ENCODE measurements at regions not wholly inside any gene's neighbourhood (a gene's known extent, or its start where the extent isn't known, plus 50 kb on each side); places are given as distances from the start of the nearest gene placed in this dataset.

DNA sequence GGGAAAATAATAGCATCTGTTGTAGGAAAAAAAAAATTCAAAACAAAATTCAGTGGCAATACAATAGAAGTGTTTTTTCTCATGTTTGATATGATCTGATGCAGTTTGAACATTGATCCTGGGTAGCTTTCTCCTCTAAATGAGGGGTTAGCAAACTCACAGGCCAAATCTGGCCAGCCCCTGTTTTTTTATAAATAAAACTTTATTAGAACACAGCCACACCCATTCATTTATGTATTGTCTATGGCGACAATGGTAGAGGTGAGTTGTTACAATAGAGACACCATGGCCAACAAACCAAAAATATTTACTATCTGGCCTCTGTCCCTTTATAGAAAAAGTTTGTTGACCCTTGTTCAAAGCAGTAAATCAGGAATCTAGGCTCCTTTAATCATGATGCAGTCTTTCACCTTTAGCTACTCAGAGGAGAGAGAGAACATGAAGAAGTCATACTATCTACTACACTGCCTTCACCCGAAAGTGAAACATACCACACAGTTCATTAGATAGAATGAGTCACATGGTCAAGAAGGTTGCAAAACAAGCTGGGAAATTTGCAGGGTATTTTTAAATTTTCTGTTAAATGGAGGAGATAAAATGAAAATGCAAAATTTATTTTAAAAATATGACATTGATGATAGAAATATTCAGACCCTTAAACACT, 186.6 kb upstream of the MAOA start:
- TF ChIP-seq, protein P1, sequence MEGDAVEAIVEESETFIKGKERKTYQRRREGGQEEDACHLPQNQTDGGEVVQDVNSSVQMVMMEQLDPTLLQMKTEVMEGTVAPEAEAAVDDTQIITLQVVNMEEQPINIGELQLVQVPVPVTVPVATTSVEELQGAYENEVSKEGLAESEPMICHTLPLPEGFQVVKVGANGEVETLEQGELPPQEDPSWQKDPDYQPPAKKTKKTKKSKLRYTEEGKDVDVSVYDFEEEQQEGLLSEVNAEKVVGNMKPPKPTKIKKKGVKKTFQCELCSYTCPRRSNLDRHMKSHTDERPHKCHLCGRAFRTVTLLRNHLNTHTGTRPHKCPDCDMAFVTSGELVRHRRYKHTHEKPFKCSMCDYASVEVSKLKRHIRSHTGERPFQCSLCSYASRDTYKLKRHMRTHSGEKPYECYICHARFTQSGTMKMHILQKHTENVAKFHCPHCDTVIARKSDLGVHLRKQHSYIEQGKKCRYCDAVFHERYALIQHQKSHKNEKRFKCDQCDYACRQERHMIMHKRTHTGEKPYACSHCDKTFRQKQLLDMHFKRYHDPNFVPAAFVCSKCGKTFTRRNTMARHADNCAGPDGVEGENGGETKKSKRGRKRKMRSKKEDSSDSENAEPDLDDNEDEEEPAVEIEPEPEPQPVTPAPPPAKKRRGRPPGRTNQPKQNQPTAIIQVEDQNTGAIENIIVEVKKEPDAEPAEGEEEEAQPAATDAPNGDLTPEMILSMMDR (conservative IDR thresholded peaks at IDR 0.05; ENCODE audit: low read depth in 2 of 2), result no peak
- no peak for TF ChIP-seq EZH2phosphoT487 (IDR thresholded peaks at IDR 0.05; ENCODE audit: unreplicated experiment)
- TF ChIP-seq STAT1 (IDR thresholded peaks at IDR 0.05; ENCODE audit: unreplicated experiment), result no peak
- no peak for TF ChIP-seq JUNB (IDR thresholded peaks at IDR 0.05; ENCODE audit: unreplicated experiment)
- TF ChIP-seq EZH2 (IDR thresholded peaks at IDR 0.05; ENCODE audit: low read depth, unreplicated experiment), result no peak
- TF ChIP-seq POLR2AphosphoS5 (IDR thresholded peaks at IDR 0.05; ENCODE audit: low read depth), result no peak
- TF ChIP-seq, protein P2, sequence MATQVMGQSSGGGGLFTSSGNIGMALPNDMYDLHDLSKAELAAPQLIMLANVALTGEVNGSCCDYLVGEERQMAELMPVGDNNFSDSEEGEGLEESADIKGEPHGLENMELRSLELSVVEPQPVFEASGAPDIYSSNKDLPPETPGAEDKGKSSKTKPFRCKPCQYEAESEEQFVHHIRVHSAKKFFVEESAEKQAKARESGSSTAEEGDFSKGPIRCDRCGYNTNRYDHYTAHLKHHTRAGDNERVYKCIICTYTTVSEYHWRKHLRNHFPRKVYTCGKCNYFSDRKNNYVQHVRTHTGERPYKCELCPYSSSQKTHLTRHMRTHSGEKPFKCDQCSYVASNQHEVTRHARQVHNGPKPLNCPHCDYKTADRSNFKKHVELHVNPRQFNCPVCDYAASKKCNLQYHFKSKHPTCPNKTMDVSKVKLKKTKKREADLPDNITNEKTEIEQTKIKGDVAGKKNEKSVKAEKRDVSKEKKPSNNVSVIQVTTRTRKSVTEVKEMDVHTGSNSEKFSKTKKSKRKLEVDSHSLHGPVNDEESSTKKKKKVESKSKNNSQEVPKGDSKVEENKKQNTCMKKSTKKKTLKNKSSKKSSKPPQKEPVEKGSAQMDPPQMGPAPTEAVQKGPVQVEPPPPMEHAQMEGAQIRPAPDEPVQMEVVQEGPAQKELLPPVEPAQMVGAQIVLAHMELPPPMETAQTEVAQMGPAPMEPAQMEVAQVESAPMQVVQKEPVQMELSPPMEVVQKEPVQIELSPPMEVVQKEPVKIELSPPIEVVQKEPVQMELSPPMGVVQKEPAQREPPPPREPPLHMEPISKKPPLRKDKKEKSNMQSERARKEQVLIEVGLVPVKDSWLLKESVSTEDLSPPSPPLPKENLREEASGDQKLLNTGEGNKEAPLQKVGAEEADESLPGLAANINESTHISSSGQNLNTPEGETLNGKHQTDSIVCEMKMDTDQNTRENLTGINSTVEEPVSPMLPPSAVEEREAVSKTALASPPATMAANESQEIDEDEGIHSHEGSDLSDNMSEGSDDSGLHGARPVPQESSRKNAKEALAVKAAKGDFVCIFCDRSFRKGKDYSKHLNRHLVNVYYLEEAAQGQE (IDR thresholded peaks at IDR 0.05; ENCODE audit: unreplicated experiment), result no peak
- TF ChIP-seq, protein P3, sequence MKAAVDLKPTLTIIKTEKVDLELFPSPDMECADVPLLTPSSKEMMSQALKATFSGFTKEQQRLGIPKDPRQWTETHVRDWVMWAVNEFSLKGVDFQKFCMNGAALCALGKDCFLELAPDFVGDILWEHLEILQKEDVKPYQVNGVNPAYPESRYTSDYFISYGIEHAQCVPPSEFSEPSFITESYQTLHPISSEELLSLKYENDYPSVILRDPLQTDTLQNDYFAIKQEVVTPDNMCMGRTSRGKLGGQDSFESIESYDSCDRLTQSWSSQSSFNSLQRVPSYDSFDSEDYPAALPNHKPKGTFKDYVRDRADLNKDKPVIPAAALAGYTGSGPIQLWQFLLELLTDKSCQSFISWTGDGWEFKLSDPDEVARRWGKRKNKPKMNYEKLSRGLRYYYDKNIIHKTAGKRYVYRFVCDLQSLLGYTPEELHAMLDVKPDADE (IDR thresholded peaks at IDR 0.05), result no peak
- TF ChIP-seq CREB1 (CRISPR knock-in tag; IDR thresholded peaks at IDR 0.05; ENCODE audit: low read depth), result no peak
- no peak for TF ChIP-seq NANOG (IDR thresholded peaks at IDR 0.05; ENCODE audit: borderline replicate concordance)
- TF ChIP-seq ZNF114 (CRISPR knock-in tag; IDR thresholded peaks at IDR 0.05), result no peak
- TF ChIP-seq ZNF331 (CRISPR knock-in tag; IDR thresholded peaks at IDR 0.05; ENCODE audit: low read depth), result no peak

Data from GM23338 (cell line).